Stimulated activated CD4-positive, alpha-beta T cell treated with anti-CD3 and anti-CD28 coated beads, Interleukin-2, amount 100 ng/mL, for 4 hours (primary cell): ENCODE measurements at regions not wholly inside any gene's neighbourhood (a gene's known extent, or its start where the extent isn't known, plus 50 kb on each side); places are given as distances from the start of the nearest gene placed in this dataset.

Experiments used
- DNase-seq: peaks from one replicate; pipeline ENCODE4 v3.0.0-alpha.2; 2020; ENCODE audit warnings: low read depth

GRCh38 chr6:90435207-90435899 is 138.7 kb upstream of the BACH2 start:
- no peak for DNase-seq

- no peak for DNase-seq
Observed at GRCh38 chr6:90434094-90434493, 137.5 kb upstream of the BACH2 start.

- DNase-seq, result no peak
Observed at GRCh38 chr6:90432937-90433336, 136.3 kb upstream of the BACH2 start.

GRCh38 chr6:90432041-90432775 is 135.6 kb upstream of the BACH2 start:
- DNase-seq, result no peak

GRCh38 chr6:90431576-90431975 is 134.9 kb upstream of the BACH2 start:
- DNase-seq, result no peak

GRCh38 chr6:90429713-90430112 is 133.1 kb upstream of the BACH2 start:
- DNase-seq, result no peak

- DNase-seq, result no peak
Observed at GRCh38 chr6:90428514-90428913, 131.9 kb upstream of the BACH2 start.

GRCh38 chr6:90425161-90425641 is 128.6 kb upstream of the BACH2 start:
- DNase-seq, result no peak

- no peak for DNase-seq
Observed at GRCh38 chr6:90424580-90424979, 127.9 kb upstream of the BACH2 start.

- no peak for DNase-seq
Observed at GRCh38 chr6:90421666-90422065, 125.0 kb upstream of the BACH2 start.

GRCh38 chr6:90420500-90420899 is 123.9 kb upstream of the BACH2 start:
- DNase-seq, result no peak

GRCh38 chr6:90417385-90417784 is 120.7 kb upstream of the BACH2 start:
- no peak for DNase-seq

GRCh38 chr6:90416322-90416721 is 119.7 kb upstream of the BACH2 start:
- no peak for DNase-seq

GRCh38 chr6:90415178-90415577 is 118.5 kb upstream of the BACH2 start:
- no peak for DNase-seq

GRCh38 chr6:90414352-90414751 is 117.7 kb upstream of the BACH2 start:
- no peak for DNase-seq

GRCh38 chr6:90413867-90414266 is 117.2 kb upstream of the BACH2 start:
- peak; percentile 87 for DNase-seq

GRCh38 chr6:90413396-90413795 is 116.8 kb upstream of the BACH2 start:
- DNase-seq, result no peak

- no peak for DNase-seq
Observed at GRCh38 chr6:90412538-90413369, 116.1 kb upstream of the BACH2 start.

GRCh38 chr6:90411292-90411781 is 114.7 kb upstream of the BACH2 start:
- DNase-seq, result peak; percentile 40

- no peak for DNase-seq
Observed at GRCh38 chr6:90409700-90410099, 113.1 kb upstream of the BACH2 start.

- no peak for DNase-seq
Observed at GRCh38 chr6:90406957-90407356, 110.3 kb upstream of the BACH2 start.

GRCh38 chr6:90406142-90406794 is 109.6 kb upstream of the BACH2 start:
- DNase-seq, result no peak
